GM19238 (cell line): ENCODE measurements at regions not wholly inside any gene's neighbourhood (a gene's known extent, or its start where the extent isn't known, plus 50 kb on each side); places are given as distances from the start of the nearest gene placed in this dataset.

Experiments
- DNase-seq: peaks from one replicate; pipeline ENCODE4 v3.0.0; 2011; ENCODE audit warnings: low spot score; ENCODE audit not compliant: insufficient read length

DNA sequence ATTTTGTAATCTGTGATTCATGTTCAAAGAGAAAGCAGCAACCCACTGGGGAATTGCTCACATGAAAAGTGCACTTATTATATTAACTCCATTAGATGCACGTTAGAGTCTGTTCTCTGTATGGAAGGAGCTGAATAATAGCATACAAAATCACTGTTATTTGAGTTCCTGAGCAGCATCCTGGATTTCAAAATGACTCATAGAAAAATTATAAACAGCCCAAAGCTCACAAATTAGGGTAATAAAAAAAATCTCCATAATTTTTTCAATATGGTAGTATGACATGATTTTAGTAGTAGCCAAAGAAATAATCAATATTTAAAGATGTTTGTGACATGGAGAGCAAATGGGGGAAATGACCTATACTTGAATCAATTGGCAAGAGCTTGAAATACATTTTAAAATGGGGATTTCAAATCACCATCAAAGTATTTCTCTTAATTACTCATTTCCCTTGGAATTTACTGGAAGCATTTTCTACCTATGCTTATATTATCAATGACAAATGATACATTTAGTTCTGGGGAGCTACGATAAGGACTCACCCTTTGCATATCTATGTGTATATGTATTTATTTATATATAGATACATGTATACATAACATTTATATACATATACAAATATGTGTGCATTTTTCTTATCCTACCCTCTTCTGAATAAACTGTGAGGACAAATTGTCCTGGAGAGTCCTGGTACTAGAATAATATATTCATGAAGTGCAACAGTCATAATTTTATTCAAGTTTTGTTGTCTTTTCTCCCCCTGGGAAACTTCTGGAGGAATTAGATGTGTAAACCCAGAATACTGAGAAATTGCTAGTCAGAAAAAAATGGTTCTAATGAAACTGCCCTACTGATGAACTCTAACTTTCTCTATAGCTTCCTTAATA lies 116.3 kb downstream of the RPL22L1 start:
- no peak for DNase-seq

DNA sequence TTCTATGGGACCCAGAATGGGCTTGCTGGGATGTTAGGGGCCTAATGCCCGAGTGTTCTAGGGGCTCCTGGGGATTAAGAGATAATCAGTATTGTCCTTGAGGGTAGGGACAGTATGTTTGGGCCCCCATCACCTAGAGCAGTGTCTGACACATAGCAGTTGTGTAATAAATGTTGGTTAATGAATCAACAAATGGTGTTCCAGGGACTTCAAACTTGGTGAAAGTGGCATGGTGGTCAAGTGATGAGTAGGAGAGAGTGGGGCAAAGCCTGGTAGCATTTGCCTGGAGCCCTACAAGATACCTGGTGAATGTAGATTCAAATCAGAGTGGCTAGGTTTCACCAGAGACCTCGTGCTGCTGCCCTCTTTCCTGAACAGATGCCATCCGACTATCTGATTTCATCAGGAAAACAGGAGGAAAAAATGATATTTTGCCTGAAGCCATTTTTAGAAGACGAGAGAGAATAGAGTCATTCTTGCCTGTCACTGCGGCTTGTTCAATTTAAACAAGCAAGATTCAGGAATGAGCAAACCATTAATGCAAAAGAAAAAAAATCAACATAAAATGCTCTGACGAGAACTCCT lies 117.3 kb downstream of the RPL22L1 start:
- no peak for DNase-seq

DNA sequence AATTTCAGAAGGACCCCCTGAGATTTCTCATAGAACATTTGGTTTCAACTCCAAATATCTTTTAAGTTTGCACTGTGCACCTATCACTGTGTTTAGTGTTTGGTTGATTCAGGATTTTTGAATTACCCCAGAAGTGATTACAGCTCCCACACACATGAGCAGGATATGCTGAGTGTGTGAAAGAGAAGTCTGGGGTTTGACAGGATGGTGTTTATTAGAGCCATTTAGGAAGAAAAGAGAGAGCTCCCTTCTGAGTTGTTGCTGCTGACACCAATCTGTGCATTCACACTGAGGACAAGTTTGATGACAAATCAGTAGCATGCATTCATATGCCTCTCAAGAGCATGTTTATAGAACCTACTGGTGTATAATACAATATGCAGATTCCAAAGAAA lies 118.1 kb downstream of the RPL22L1 start:
- no peak for DNase-seq

DNA sequence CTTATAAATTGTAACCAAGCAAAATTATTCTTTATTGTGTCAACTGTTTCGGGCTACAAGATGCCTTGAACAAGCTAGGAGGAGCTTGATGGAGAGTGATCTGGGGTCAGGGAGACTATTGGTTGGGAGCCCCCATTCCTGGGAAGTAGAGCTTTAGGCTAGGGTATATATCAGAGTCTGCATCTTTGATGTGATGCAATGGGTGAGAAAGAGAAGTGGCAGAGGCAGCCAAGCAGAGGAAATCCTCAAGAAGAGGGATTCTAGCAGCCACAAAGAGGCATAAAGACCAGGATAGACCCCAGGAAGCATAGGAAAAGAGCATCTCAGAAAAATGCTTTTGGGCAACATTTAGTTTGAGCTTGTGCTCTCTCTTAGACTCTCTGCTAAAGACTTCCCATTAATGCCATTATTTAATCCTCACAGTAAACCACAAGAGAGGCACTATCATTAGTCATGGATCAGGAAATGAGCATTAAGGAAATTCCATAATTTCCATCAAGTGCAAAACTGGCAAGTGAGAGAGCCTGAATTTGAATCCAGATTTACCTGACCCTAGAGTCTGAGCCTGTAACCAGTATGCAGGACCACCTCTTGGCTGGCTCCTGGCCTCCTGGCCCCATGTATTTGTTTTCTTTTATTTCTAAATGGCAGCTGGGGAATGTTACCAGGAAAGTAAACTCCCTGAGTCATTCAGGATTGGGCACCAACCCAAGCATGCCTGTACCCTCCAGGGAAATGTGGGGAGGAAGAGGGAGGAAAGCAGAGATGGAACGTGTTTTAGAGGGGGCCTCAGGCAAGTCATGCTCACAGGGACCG lies 118.7 kb downstream of the RPL22L1 start:
- DNase-seq, result no peak

DNA sequence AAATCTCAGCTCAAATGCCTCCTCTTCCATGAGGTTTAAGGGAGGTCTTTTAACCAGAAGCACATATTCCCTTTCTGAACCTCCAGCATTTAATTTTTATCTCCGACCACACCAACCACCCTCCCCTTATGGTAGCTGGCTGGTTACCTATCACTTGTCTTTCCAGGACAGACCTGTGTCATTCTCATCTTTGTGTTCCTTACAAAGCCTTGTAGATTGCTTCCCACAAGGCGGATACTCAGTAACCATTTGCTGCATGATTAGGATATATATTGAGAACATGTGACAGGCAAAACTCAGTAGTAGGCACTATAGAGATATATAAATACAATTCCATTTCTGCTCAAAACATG lies 119.5 kb downstream of the RPL22L1 start:
- no peak for DNase-seq

DNA sequence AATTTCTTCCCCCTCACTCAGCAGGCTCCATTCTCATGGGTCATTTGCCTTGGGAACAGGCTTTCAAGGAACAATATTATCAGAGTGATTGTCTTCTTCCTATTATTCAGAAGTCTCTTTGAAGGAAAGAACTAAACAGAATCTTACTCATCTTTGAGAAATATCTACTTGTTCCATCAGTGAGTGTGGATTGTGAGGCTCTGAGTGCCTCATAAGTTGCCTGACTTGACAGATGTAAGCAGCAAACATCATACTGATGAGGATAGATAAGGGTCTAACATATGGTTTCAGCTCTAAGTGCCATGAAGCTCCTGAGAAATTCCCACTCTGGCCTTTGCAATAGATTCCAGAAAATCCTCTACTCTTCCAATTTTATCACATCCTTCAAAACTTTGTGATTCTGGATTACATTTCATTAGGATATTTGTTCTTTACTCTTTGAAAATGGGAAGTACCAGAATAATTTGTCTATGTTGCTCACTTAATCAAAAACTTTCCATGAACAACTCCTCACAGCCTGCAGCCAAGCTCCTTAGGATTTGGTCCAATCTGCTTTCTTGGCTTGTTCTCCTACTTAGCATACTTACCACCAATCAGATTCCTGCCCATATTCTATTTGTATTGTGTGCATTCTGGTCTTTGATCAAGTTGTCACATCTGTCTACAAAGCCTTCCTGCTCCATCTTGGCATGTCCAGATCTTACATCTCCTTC lies 120.1 kb downstream of the RPL22L1 start:
- no peak for DNase-seq

DNA sequence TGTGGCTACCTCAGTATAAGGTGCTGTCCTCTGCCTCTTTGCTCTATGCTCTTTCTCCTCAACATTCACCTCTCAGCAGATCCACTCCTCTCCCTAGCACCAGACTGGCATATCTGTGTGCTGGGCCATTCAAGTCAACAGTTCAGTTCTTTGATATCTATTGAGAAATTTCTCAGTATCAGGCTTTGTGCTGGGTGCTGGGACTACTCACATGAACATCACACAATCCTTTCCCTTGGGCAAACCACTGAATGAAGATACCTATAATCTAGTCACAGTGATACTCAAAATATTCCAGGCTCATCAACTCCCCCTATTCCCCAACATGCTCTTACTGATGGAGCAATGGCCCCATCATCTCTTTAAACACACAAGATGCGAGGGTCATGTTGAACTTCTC lies 120.8 kb downstream of the RPL22L1 start:
- DNase-seq, result no peak

DNA sequence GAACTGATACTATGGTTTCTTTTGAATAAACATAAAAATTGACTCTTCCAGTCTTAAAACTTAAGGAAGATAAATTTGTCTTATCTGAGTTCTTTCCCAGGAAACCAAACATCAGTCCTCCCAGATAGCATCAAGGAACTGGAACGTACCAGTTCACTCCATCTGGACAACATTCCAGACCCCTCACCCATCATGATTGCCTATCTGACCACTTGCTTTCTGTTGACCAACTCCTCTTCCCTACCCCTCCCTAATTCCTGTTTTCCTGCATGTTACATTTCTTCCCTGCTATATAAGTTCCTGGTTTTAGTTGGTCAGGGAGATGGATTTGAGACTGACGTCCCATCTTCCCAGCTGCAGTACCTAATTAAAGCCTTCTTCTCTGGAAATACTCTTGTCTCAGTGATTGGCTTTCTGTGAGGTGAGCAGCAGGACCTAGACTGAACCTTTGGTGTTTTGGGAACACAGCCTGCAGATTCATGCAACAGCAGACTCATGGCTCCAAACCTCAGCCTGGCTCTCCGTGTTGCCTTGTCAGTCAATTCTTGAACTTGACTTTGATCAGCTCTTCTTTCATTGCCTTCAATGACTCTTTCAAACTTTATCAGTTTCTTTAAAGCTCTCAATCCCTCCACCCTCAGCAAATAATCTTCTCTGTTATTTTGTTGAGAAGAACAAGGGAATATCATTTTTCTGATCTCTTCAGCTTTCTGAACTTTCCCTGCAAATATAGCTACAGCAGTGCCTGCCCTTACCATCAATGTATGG lies 123.6 kb downstream of the RPL22L1 start:
- no peak for DNase-seq

DNA sequence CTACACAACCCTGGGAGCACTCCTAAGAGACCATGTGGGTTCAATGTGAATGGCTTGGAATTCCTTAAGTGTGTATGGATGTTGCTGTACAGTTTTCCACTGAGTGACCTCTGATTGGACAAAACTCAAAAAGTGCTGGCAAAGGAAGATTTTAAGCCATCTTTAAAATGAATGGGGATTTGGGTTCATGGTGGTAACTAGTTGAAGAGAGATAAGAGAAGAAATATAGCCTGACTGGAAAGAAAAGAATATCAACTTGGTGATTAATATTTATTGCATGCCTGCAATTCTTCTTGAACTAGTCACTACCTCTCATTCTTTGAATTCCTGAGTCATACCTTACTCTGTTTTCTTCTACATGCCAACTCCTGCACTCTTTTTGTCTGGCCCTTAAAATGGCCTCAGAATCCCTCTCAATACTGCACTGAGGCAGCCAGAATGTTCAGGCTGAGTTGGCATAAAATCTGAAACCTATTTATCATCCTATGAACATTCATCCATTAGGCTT lies 124.7 kb downstream of the RPL22L1 start:
- DNase-seq, result no peak

DNA sequence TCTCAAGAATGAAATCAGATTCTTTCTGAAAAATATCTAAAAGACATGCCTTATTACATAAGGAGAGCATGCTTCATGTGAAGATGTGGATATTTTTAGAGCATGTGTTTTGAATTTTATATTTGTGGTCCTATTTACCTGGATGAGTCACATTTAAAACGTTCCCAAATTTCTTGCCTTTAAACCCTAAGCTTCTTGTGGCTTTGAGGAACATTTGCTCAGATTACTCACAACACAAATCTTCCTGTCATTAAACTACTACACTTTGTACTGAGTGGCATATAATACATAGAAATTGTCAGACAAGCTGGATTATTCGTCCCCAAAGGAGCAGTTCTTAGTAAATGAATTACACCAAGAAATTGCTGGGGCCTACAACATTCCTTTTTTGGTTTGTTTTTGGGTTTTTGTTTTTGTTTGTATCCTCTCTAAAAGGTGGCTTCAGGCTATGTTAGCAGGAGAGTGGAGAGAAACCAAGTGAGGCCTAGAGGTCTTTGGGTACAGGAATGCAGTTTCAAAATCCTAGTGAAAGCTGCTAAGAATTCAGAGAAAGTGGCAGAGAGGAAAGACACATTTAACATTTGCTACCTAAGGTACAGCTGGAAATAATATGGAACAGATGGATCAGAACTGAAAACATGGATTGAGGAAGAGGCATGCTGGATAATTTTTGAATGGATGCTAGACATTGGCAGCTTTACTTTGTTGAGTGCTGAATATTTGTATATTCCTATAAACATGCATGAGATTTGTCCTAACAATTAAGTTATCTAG lies 128.1 kb downstream of the RPL22L1 start:
- DNase-seq, result no peak

DNA sequence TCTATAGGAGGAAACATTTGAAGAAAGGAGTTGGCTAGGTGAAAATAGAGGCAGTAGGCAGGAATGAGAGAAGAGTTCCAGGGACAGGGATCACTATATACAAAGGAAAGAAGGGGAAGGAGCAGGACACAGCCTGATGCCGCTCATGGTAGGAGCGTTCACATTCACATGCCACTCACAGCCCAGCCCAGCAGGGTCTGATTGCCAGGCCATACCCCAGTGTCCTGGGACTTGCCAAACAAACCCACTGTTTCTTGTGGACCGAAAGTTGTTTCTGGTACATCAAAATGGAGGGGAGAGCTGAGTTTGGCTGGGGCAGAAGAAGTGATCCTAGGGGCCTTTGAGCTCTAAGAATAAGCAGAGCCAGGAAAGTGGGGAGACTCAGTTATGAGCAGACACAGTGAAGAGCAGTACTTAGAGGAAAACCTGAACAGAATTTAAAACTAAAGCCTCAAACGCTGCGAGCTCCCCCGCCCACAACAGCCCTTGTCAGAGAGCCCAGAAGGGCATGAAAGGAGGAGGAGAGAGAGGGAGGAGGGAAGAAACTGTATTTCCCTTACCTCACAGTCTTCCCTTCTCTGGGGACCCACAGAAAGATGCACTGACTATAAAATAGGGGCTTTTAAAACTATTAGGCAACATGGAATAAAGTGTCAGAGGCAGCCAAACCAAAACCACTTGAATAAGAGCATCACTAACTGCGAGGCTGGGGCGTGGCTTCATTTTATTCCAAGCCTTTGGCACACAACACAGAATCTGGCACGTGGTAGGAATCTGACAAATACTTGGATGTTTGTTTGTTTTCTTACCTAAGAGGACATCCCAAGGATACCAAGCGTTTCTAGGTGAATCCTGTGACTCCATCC lies 129.0 kb downstream of the RPL22L1 start:
- DNase-seq, result no peak

DNA sequence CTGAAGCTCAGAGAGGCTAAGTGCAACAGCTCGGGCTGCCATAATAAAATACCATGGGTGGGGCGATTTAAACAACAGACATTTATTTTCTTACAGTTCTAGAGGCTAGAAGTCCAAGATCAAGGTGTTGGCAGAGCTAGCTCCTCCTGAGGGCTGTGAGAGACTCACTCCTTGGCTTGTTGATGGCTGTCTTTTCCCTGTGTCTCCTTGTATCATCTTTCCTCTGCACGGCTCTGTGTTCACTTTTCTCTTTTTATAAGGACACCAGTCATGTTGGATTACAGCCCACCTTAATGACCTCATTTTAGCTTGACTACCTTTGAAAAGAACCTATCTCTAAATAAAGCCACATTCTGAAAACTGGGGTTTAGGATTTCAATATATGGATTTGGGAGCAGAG lies 129.7 kb downstream of the RPL22L1 start:
- DNase-seq, result no peak

DNA sequence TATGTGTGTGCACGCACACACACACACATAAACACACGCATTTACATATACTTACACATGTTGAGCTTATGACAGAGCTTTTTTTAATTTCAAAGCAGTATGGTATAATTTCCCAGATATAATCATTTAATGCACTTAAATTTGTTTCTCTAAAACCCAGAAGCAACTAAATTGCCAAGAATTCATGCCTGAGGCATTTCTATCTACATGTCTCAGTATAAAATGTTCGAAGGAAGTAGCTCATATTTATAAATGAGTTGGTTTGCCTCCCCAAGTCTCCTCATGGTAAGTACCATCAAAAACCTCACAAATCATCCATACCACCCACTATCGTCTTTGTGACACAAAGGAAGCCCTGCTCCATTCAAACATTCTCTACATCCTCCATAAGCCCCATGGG lies 130.6 kb downstream of the RPL22L1 start:
- no peak for DNase-seq

DNA sequence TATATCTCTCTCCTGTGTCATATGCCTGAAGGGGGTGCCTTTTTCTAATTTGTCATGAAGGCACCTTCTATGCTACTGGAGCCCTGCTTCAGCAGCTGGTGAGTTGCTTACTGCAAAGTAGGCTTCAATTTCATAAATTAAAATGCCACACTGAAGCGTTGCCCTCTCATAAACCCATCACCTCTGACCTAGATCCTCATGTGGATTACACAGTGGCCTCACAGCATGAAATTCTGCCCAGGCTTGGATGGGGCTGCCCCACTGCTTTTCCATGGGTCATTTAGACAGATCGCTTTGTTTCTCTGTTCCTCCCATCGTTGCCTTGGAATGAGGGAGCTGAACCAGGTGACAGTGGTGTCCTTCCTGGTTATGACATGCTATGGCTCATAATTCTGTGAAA lies 131.2 kb downstream of the RPL22L1 start:
- DNase-seq, result no peak

DNA sequence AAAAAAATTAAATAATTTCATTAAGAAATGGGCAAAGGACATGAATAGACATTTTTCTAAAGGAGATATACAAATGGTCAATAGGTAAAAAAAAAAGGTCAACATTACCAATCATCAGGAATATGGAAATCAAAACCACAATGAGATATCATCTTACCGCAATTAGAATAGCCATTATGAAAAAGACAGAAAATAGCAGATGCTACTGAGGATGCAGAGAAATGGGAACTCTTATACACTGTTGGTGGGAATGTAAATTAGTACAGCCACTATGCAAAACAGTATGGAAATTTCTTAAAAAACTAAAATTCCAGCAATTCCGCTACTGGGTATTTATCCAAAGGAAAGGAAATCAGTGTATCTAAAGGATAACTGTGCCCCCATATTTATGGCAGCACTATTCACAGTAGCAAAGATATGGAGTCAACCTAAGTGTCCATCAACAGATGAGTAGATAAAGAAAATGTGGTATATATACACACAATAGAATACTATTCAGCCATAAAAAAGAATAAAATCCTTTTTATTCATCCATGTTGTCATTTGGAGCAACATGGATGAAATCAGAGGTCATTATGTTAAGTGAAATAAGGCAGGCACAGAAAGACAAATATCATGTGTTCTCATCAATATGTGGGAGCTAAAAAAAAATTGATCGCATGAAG lies 132.4 kb downstream of the RPL22L1 start:
- DNase-seq, result no peak

DNA sequence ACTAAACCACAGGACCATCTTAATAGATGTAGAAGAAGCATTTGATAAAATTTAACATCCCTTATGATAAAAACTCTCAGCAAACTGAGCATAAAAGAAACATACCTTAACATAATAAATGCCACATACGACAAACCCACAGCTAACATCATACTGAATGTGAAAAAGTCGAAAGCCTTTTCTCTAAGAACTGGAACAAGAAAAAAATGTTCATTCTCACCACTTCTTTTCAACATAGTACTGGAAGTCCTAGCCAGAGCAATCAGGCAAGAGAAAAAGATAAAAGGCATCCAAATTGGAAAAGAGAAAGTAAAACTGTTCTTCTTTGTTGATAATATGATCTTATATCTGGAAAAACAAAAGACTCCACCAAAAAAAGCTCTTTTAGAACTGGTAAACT lies 134.2 kb downstream of the RPL22L1 start:
- DNase-seq, result no peak

DNA sequence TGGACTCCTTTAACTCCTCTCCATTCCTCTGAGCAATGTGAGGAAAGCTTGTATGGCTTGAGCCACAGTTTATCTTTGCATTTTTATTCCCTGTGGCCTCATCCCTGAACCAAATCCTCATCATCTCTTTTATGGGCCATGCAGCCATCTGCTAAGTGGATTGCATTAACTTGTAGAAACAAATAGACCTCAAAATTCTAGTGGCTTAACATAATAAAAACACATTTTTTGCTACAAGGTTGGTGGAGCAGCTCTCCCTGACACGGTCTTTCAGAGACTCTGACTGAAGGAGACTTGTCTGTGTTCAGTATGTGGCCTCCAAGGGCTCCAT lies 135.3 kb downstream of the RPL22L1 start:
- DNase-seq, result no peak

DNA sequence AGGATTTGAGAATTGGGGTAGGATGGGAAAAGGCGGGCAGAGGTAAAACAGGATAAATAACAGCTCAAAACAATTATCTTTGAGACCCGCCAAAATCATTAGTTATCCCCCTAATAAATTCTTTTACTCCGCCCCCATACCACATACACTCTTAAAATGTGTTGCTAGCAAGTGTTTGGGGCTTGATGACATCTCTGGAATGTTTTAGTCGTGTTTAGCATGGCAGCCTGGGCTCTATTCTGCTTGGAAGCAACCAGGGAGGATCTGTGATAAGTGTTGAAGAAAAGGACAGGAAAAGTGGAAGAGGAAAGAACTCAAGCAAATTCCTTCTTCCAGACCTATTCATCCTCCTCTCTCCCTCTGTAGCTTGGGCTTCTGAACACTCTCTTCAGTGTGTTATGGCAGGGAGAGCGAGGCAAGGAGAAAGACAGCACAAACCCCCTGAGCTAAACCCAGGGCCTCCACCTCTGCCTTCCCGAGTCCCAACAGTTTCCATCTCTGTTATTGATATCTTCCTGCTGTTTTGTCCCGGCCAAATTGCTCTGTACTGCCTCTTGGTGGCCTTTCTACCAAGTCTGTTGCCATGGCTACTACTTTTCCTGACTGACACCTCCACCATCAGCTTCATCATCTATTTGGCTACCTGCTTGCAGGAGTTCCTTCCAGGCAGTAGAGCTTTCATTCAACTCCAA lies 135.8 kb downstream of the RPL22L1 start:
- DNase-seq, result no peak
